ENCODE measurements at regions not wholly inside any gene's neighbourhood (a gene's known extent, or its start where the extent isn't known, plus 50 kb on each side); places are given as distances from the start of the nearest gene placed in this dataset.
"Not testable (repeated sequence)": the region's sequence is repeated elsewhere in the genome, so short reads cannot be mapped to it uniquely, and the experiment has no call there.

GRCh38 chrX:1778817-1779216 is 164.0 kb downstream of the ASMT start:
- DNase-seq (ENCODE audit: low spot score): peak; percentile 35

DNA sequence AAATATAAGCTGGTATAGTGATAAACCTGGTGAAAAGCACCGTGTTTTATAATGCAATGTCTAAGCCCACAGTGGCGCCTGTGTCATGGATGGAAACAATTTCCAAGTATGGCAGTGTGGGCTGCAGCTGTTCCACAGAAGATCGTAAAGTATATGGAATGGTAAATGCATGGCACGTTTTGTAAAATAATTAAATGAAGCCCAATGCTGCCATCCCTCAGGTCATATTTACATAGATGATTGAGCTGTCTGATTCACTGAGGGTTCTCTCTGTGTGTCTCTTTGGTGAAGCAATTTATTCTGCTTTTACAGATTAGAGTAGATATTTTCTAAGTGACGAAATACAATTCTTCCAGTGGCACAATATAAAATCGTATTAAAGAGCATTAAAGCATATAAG is 164.8 kb downstream of the ASMT start:
- no peak for DNase-seq (ENCODE audit: low spot score)

DNA sequence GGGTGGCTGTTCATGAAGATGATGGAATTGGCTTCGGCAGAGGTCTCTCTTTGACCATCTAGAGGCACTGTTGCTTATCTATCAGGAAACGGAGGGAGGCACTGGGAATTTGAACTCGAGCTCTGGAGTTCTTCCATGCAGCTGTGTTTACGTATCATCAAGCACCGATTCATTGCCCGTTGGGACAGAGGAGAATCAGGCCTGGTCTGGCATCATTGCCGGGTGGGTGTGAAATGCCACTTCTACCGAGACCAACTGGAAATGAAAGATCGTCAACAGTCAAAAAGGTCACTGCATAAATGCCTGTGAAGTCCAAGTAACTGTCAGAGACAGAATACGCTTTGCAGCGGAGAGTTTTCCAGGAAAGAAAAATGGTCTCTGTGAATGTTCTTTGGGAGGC is 166.9 kb downstream of the ASMT start:
- DNase-seq (ENCODE audit: low spot score): no peak

DNA sequence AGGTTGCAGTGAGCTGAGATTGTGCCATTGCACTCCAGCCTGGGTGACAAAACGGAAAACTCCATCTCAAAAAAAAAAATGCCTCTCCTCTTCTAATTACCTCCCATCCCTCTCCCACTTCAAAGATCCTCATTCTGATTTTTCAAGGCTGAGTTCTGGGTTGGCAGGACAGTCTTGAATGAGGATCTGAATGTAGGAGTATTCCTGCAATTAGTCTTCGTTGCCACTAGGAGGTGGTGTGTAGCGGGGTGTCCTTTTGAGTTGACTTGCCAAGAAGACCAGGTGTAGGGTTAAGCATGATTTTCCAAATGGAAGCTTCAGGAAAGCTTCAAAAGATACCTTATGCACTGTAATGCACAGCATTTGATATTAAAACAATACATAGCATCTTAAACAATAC is 169.9 kb downstream of the ASMT start:
- no peak for DNase-seq (ENCODE audit: low spot score)

- DNase-seq (ENCODE audit: low spot score): no peak
These were observed 173.5 kb downstream of the ASMT start for GRCh38 chrX:1788300-1788911.

DNA sequence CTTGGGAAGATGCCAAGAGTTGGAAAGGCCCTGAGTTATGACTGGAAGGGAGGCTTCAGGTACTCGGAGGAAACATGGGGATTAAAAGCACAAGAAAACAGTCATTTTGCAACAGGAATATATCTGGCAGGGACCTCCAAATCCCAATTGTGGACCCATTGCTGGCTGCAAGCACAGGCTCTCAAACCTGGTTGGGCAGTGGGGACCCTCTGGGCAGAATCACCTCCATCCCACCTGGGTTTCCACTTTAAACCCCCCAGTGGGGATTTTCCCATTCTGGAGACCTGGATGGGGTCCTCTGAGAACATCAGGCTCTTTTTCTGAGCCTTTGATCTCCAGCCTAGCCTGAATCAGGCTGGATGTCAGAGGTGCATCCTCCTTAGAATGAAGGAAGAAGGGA is 177.8 kb downstream of the ASMT start:
- DNase-seq (ENCODE audit: low spot score): no peak

- DNase-seq (ENCODE audit: low spot score): no peak
These were observed 179.7 kb downstream of the ASMT start for GRCh38 chrX:1794586-1794985.

DNA sequence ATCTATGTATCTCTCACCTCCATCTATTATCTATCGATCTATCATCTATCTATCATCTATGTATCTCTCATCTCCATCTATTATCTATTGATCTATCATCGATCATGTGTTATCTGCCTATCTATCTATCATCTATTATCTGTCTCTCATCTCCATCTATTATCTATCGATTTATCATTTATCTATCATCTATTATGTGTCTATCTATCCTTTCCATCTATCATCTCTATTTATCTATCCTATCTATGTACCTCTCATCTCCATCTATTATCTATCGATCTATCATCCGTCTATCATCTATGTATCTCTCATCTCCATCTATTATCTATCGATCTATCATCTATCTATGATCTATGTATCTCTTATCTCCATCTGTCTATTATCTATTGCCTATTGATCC is 188.1 kb downstream of the ASMT start:
- no peak for DNase-seq (ENCODE audit: low spot score)

DNA sequence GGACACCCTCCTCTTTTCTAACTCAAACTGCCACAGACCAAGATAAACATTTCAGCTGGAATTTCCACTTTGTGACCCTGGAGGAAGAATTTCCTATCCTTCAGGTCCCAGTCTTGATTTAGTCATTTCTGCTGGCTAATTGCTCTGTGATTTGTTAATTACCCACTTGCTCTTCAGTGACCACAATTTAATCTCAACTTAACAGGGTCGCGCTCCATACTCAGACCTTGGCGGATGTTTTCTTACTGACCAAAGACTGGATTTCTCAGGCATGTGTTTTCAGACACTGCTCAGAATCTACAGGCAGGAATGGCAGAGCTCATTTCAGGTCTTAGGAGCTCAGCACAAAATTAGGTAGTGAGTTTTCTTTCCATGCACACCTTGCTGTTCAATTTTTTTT is 188.9 kb downstream of the ASMT start:
- no peak for DNase-seq (ENCODE audit: low spot score)

DNA sequence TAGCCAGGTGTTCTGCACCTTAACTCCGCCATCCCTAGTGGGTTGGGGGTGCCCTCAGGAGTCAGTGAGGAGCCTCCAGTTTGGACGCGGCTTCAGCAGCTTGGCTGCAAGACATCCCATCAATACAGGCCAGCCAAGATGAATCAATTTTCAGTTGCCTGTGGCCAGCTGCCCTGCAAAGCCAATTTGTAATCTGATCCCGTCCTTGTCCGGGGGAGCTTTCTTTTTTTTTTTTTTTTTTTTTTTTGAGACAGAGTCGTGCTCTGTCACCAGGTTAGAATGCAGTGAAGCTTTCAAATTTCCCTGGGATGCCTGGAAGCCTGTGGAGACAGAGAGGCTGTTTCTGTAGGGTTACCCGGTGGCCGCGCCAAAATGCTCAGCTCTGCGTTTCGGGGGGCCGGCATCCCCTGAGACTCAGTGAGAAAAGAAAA is 192.5 kb downstream of the ASMT start:
- DNase-seq (ENCODE audit: low spot score): peak; percentile 15

DNA sequence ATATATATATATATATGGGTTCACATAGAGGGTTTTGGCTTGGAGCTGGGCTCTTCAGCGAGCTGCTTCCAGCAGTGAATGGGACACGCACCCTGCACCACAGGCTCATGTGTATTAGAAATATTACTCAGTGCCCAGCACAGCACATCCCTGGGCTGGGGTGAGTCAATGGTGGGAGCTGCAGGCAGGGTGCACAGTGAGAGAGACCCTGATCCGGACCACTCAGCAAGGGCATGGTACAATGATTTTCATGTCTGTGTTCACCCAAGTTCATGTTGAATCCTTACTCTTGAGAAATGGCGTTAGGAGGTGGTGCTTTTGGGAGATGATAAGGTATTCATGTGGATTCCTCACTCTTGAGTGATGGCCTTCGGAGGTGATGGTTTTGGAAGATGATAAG is 194.7 kb downstream of the ASMT start:
- no peak for DNase-seq (ENCODE audit: low spot score)

- DNase-seq (ENCODE audit: low spot score): no peak
These were observed 198.9 kb downstream of the ASMT start for GRCh38 chrX:1813809-1814208.

GRCh38 chrX:1815456-1816175 is 200.8 kb downstream of the ASMT start:
- no peak for DNase-seq (ENCODE audit: low spot score)

- DNase-seq (ENCODE audit: low spot score): not testable (repeated sequence)
These were observed 201.6 kb downstream of the ASMT start for GRCh38 chrX:1816387-1816982.

DNA sequence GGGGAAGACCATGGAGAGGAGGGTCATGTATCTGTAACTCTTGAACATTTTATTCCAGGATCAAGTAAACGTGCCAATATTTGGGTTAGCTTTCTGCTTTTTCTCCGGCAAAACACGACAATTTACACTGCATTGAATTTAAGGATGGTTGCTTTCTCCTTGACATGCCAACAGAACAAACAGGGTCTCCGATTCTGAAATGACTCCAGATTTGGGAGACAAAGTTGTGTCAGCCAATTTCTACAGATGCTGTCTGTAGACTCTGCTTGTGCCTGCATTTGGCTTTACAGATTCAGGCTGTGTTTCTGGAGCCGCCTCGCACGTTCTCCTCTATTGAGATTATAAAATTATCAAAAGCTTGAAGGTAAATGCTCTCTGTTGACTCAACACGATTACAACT is 207.0 kb downstream of the ASMT start:
- no peak for DNase-seq (ENCODE audit: low spot score)

DNA sequence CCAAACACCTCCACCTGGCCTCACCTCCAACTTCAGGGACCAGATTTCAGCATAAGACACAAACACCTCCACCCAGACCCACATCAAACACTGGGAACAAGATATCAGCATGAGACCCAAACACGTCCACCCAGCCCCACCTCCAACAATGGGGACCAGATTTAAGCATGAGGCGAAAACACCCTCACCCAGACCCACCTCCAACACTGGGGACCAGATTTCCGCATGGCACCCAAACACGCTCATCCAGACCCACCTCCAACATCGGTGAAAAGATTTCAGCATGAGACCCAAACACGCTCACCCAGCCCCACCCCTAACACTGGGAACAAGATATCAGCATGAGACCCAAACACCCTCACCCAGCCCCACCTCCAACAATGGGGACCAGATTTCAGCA is 210.0 kb downstream of the ASMT start:
- no peak for DNase-seq (ENCODE audit: low spot score)

- no peak for DNase-seq (ENCODE audit: low spot score)
These were observed 218.9 kb downstream of the ASMT start for GRCh38 chrX:1833656-1834360.

DNA sequence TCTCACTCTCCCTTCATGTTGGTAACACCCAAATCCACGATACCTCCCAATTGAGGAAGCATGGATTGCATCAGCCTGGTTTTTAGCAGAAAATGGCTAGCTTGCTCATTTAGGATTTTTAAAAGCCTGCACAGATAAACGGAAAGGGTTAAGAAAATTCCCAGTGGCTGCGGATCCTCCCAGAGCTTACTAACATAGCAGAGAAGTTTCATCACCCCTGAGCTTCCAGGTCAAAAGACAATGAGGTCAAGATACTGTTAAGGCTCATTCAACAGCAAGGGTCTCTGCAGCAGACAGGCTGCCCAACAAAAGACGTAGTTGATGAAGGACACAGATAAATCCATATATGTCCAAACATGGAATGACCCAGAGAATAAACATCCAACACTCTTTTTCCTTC is 220.2 kb downstream of the ASMT start:
- DNase-seq (ENCODE audit: low spot score): no peak

DNA sequence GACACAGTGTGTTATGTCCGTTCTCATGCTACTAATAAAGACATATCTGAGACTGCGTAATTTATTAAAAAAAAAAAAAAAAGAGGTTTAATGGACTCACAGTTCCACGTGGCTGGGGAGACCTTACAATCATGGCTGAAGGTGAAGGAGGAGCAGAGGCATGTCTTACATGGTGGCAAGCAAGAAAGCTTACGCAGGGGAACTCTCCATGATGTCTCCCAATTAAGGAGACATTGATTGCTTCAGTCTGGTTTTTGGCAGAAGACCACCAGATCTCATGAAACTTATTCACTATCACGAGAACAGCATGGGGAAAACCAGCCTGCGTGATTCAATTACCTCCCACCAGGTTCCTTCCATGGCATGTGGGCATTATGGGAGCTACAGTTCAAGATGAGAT is 221.8 kb downstream of the ASMT start:
- DNase-seq (ENCODE audit: low spot score): no peak

DNA sequence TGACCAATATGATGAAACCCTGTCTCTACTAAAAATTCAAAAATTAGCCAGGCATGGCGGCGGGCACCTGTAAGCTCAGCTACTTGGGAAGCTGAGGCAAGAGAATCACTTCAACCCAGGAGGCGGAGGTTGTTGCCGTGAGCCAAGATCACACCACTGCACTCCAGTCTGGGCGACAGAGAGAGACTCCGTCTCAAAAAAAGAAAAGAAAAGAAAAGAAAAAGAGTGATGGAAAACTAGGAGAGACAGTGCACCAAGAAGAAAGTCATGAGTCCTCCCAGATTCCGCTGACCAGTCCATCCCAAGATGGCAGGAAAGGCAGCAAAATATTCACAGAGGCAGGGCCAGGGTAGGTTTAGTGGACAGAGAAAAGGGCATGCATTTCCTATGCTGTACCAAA is 226.9 kb downstream of the ASMT start:
- DNase-seq (ENCODE audit: low spot score): no peak

DNA sequence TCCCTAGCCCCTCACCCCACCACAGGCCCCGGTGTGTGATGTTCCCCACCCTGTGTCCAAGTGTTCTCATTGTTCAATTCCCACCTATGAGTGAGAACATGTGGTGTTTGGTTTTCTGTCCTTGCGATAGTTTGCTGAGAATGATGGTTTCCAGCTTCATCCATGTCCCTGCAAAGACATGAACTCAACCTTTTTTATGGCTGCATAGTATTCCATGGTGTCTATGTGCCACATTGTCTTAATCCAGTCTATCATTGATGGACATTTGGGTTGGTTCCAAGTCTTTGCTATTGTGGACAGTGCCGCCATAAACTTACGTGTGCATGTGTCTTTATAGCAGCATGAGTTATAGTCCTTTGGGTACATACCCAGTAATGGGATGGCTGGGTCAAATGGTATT is 232.1 kb downstream of the ASMT start:
- not testable (repeated sequence) for DNase-seq (ENCODE audit: low spot score)

DNA sequence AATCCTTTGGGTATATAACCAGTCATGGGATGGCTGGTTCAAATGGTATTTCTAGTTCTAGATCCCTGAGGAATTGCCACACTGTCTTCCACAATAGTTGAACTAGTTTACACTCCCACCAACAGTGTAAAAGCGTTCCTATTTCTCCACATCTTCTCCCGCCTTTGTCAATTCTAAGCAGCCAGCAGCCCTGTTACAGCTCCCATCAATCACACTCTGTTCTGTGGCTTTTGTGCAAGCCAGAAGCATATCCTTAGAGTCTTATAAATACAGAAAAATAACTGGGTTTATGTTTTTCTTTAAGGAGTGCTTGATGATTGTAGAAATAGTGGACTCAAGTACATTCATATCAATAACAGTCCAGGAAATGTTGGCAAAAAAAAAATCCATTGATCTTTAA is 232.9 kb downstream of the ASMT start:
- not testable (repeated sequence) for DNase-seq (ENCODE audit: low spot score)

DNA sequence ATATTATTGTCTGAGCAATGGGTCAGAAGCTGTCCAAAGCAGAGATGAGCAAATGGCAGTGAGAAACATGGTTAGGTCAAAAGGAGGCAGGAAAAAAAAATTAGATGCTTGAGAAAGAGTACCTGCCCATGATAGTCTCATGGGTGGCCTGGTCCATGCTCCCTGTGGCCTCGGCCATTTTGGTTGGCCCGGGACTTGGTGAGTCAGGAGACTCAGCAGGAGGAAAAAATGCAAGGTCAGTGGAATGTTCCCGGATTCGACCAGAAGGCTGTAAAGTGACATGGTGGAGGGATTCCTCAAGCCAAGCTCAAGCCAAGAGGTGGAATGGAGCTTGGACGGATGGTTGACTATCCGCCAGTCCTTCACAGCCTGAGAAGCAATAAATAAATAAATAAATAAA is 236.7 kb downstream of the ASMT start:
- DNase-seq (ENCODE audit: low spot score): no peak
